Stimulated activated CD4-positive, alpha-beta T cell treated with anti-CD3 and anti-CD28 coated beads, Interleukin-2, amount 100 ng/mL, for 24 hours (primary cell): ENCODE measurements at regions not wholly inside any gene's neighbourhood (a gene's known extent, or its start where the extent isn't known, plus 50 kb on each side); places are given as distances from the start of the nearest gene placed in this dataset.

Experiments
- DNase-seq, 2 donors: peaks; one replicate each; pipeline ENCODE4 v3.0.0-alpha.2; 2020

DNA sequence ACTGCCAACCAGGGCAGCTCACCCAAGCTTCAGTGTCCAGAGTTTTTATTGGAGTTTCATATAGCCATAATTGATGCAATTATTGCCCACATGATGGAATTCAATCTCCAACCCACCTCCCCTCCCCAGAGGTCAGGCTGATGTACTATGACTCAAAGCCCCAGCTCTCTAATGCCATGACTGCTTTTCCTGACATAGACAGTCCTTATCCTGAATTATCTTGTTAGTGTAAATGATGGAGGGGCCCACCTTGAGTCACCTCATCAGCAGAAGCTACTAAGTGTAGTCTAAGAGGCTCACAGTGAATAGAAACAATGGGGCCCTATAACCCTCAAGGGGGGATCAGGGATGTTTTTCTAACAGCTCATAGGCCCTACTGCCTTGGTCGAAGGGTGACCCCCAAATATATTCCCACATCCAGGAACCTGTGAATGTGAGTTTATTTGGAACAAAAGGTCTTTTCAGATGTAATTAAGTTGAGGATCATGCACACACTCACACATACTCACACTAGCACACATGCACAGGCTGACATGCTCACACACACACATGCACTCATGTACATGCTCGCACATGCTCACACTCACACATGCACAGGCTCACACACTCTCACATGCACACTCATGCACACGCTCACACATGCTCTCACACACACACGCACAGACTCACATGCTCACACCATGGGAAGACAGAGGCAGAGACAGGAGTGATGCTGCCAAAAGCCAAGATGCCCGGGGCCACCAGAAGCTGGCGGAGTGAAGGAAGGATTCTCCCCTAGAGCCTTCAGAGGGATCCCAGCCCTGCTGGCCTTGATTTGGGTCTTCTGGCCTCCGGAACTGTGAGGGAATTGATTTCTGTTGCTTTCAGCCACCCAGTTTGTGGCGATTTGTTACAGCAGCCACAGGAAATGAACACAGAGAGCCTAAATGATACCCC, 131.2 kb upstream of the SMAD3 start:
- DNase-seq = no peak

DNA sequence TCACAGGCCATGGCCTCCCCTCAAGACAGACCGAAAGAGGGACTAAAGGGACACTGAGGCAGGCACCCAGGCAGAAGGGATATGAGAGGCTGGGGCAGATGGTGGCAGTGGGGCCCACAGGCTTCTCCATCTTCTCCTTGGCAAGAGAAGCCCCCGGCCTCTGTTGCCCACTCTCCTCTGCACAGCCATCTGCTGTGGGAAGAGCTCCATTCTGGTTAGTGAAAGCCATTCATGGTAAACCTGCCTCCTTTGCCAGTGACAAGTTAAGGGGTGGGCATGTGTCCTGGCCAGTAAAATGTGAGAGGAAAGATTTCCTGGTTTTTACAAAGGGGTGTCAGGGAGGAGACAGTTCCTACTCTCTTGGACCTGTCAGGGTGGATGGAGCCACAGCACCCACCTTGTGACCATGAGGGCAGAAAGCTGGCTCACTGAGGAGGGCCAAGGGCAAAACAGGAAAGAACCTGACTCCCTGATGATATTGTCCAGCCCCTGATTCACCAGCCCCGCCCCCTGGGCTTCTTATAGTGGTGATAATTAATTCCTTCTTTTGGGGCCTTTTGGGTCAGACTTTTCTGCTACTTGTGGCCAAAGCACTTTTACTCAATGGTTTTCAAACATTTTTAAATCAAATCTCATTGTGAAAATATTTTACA, 130.4 kb upstream of the SMAD3 start:
- no peak for DNase-seq

DNA sequence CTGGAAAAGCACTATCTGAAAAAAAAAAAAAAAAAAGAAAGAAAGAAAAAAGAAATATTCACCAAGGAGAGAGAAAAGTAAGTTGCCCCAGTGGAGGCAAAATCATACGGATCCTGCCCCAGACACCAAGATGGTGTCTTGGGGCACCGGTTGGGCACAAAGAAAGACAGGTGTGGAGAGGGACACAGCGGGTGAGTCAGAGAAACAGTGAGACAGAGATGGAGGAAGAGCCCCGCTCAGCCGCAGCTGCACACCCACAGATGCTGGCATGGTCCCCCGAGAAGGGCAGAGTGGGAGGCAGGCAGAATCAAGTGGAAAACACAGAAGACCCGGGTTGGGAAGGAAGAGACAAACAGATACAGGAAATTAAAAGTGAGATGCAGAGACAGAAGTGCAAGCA, 129.7 kb upstream of the SMAD3 start:
- no peak for DNase-seq

GRCh38 chr15:66936109-66936860, 129.1 kb upstream of the SMAD3 start:
- DNase-seq = no peak

- no peak for DNase-seq
Observed at GRCh38 chr15:66936861-66937582, 128.4 kb upstream of the SMAD3 start.

GRCh38 chr15:66937588-66937987, 127.8 kb upstream of the SMAD3 start:
- no peak for DNase-seq

DNA sequence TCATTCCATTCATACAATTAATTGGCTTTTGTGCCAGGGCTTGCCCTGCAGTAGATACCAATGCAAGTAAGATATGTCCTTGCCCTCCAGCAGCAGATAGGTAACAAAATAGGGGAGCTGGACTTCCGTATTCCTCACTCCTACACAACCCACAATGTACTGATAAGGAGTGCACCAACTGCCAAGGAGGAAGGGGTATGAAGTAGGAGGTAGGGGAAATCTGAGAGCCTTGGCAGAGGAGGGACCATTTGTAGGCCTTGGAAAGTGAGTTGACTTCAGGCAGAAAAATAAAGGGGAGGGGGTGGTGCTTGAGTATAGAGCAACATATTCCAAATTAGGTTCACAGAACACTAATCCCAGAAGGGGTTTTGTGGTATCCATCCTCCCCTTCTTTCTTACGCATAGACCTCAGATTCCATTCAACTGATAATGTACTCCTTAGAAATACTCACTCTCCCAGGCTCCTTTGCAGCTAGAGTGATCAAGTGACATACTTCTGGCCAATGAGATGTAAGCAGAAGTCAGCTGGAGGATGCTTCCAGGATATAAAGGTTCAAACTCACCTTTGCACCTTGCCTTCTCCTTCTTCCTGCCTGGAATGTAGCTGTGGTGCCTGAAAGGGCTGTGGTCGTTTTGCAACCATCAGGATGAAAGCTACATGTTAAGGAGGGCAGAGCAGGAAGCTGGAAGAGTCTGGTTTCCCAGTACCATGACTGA, 127.1 kb upstream of the SMAD3 start:
- DNase-seq = no peak

DNA sequence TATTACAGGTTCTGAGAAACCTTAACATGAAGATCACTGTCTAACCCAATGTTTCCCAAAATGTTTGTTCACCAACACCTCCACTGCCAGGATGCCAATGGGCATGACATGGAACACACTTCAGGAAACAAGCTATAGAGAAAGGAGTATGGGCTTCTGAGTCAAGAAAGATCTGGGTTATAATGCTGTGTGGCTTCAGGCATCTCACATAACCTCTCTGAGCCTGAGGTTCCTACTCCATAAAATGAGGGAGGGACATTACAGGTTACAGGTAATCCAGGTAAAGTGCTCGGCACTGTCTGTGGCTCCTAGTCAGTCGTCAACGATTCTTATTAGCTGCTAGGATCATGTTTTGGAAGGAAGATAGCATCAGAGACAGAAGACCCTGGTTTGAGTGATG, 126.4 kb upstream of the SMAD3 start:
- no peak for DNase-seq

DNA sequence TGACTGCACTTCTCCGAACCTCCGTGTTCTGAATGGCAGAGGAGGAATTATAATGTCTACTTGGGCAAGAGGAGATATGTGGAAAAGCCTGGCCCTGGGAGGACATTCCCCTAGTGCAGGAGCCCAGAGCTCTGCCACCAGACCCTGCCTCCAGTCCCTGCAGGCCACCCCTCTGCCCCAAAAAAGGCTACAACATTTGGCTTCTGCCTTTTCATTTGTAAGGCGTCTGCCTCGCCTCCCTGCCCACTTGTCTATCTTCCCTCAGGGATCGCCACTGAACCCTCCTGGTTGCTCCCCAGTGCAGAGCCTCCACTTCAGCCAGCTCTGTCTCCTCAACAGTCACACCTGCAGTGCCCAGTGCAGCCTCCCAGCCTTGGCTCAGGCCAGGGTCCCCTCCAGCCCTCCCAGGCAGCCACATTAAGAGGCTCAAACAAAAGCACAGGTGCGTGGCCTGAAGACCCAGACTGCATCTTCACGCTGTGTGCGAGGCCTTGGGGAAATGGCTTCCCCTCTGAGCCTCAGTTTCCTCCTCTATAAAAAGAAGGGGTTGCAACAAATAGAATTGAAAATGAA, 125.9 kb upstream of the SMAD3 start:
- no peak for DNase-seq

DNA sequence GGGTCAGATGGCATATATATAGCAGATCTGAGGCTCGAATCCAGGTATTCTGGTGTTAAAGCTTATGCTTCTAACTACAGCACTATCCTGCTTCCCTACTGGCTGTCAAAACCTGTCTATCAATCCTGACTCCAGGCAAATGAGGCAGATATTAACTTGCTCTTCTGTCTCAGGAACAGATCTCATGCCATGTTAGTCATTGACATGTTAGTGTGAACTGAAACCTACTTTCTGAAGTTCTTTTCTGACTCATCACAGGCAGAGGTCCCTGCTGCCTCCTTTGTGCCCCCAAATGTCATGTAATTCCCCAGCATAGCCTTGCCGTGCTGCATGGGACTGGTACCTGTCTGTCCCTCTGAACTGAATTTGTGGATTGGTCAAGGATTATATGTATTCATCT, 125.0 kb upstream of the SMAD3 start:
- DNase-seq = peak; percentile 18 to 27

DNA sequence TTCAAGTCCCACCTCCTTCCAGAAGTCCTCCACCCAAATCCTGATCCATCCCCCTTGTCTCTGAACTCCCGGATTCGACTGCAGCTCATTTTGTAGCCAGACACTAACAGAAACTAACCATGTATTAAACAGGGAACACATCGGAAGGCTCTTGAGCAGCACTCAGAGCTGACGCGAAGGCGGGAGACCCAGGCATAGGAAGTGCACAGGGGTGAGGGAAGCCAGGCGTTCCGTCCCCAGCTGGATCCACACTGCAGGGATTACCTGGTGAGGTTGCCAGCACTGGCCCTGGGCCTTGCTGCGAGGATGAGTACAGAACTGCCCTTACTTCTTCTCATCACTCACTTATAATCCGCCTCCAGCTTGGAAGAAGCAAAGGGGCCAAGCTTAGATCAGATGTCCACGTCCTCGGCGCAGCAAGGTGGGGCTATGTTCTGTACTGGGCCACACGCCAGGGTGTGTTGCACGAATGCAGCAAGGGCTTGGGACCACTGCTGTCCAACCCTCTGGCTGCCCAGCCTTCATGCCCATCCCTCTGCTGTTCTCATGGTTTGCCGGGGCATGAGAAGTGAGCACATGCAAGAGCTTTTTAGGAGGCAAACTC, 124.2 kb upstream of the SMAD3 start:
- DNase-seq = no peak

GRCh38 chr15:66941791-66942190, 123.6 kb upstream of the SMAD3 start:
- no peak for DNase-seq

- DNase-seq = no peak
Observed at GRCh38 chr15:66942649-66943390, 122.6 kb upstream of the SMAD3 start.

DNA sequence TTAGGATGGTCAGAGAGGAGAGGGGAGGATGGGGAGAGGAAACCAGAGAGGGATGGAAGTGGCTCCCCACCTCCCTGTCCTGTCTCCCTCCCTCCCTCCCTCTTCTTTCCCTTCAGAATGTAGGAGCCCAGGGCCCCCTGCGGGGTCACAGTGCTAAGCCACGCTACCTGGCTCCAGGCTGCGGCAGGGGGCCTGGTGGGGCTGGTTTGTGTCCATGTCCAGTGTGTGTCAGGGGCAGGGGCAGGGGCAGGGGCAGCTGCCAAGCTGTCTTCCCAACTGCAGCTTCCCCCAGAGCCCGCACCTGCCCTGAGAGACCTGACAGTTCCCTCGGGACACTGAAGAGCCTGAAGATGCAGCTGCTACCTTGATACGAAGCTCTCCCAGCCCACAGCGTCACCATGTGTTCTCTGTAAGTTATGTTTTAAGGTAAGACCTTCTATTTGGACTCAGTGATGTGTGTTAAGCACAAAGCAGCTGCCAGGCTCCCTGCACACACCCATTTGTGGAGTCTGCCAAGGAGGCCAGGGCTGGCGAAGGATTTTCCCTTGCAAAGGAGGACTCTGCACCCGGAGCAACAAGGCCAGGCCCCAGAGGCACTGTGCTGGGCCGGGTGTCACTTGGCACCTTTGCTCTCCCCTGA, 121.8 kb upstream of the SMAD3 start:
- no peak for DNase-seq

GRCh38 chr15:66944121-66944520, 121.3 kb upstream of the SMAD3 start:
- no peak for DNase-seq

DNA sequence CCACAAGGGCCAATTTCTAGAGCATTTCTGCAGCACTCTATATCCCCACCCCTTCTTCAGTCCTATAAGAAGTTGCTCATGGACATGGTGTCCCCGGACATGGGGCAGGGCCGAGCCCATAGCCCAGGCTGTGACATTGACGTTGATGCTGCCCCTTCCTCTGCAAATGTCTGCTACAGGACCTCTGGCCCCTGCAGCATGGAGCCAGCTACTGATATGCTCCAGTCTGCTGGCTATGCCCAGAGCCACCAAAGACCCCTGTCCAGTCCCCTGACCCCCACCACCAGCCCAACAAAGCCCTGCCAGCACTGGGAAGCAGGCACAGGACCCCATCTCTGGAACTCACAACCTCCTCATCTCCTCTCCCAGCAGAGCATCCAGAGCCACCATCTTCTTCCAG, 120.1 kb upstream of the SMAD3 start:
- no peak for DNase-seq

- no peak for DNase-seq
Observed at GRCh38 chr15:66945842-66946241, 119.6 kb upstream of the SMAD3 start.

DNA sequence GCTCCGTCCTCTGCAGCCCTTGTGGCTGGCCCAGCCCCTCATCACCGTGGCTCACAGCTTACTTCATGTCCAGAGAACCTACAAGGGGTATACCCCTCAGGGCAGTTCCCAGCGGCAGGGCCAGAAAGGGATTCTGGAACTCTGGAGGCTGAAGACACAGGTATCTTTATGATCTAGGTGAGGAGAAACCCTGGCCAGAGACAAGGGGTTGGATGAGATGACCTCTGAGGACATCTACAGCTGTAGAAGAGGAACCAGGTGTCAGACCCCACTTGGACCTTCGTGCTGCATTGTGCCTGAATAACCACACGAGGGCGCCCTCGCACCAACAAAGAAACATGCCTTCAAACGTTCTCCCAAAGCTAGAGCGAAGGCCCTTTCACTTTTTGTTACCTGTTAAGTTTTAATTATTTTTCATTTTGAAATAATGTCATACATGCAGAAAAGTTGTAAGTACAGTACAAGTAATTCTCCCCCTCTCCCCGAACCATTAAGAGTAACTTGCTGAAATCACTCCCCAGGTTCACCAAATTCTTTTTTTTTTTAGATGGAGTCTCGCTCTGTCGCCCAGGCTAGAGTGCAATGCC, 118.7 kb upstream of the SMAD3 start:
- DNase-seq = peak; percentile 75 to 81

- DNase-seq = no peak
Observed at GRCh38 chr15:66947471-66947870, 117.9 kb upstream of the SMAD3 start.

- DNase-seq = peak in 1 of 2 donors; percentile 22
Observed at GRCh38 chr15:66948294-66948693, 117.1 kb upstream of the SMAD3 start.
